A549 (cell line): ENCODE measurements at regions not wholly inside any gene's neighbourhood (a gene's known extent, or its start where the extent isn't known, plus 50 kb on each side); places are given as distances from the start of the nearest gene placed in this dataset.

Experiments
- ATAC-seq, 2 experiments: fragments of 200-7000 bp in 1 of 2; fragments of >200 bp in 1 of 2; cut with Nextera tagmentation in 1 of 2; cut with Tn5 transposase in 1 of 2; 3 replicates each; pipeline versions ENCODE4 v1.8.0 to v1.9.1; 2018 to 2020; ENCODE audit warnings: mild to moderate bottlenecking in 1 of 2, moderate library complexity in 1 of 2
- CTCF ChIA-PET: fragments of 300-600 bp; sonication (Branson Sonifier 250); formaldehyde crosslinking; extraction: SDS; loops from one replicate; lab custom pipeline; 2021; ENCODE audit warnings: antibody characterized with exemption, inconsistent platforms; lab: Yijun Ruan, JAX
- POLR2A ChIA-PET: fragments of 350-600 bp; formaldehyde crosslinking; extraction: SDS; loops from one replicate; lab custom pipeline; 2021; ENCODE audit warnings: antibody characterized with exemption, inconsistent platforms; lab: Yijun Ruan, JAX
- DNase-seq, 2 experiments: peaks; one replicate each; pipeline versions ENCODE4 v3.0.0 to v3.0.0-alpha.2; 2011 to 2016; ENCODE audit warnings: low read depth in 1 of 2, low spot score in 1 of 2
- FAIRE-seq: peaks from 2 replicates; lab custom pipeline; 2011; peaks lifted over from hg19 to GRCh38; lab: Jason Lieb, UNC
- H3K27ac ChIP-seq, 2 experiments: fragments of >200 bp; sonication (Bioruptor Twin); formaldehyde crosslinking; 3 replicates each; pipeline ENCODE4 v1.5.1; 2016 to 2017
- H3K4me1 ChIP-seq: fragments of >200 bp; sonication (Bioruptor Twin); formaldehyde crosslinking; 3 replicates; pipeline ENCODE4 v1.6.1; 2016
- H3K4me2 ChIP-seq: fragments of >200 bp; sonication (Bioruptor Twin); formaldehyde crosslinking; 3 replicates; pipeline ENCODE4 v1.6.1; 2016
- H3K4me3 ChIP-seq: fragments of >200 bp; sonication (Bioruptor Twin); formaldehyde crosslinking; 3 replicates; pipeline ENCODE4 v1.5.1; 2016
- H3K9me3 ChIP-seq: fragments of >200 bp; sonication (Bioruptor Twin); formaldehyde crosslinking; 3 replicates; pipeline ENCODE4 v1.6.1; 2016
- BHLHE40 ChIP-seq: IDR thresholded peaks from 2 replicates; pipeline ENCODE4 v1.6.1; 2012; ENCODE audit warnings: low read depth, low read length, inconsistent platforms
- CBX2 ChIP-seq: fragments of 200-600 bp; sonication (generic); IDR thresholded peaks from 2 replicates; pipeline ENCODE4 v1.6.1; 2016; ENCODE audit warnings: low read depth, mild to moderate bottlenecking, borderline replicate concordance
- CHD2 ChIP-seq: fragments of 150-350 bp; IDR thresholded peaks from 2 replicates; pipeline ENCODE4 v1.6.1; 2014; ENCODE audit warnings: low read length; ENCODE audit not compliant: partially characterized antibody
- FOSL2 ChIP-seq, 2 experiments: fragments of 450-650 bp in 1 of 2; fragments of >200 bp in 1 of 2; sonication (Bioruptor Twin) in 1 of 2; formaldehyde crosslinking; IDR thresholded peaks; 2 replicates each; pipeline versions ENCODE4 v1.5.0 to v1.6.1; 2016 to 2020; ENCODE audit warnings: mild to moderate bottlenecking in 1 of 2, moderate library complexity in 1 of 2
- FOXS1 ChIP-seq: fragments of 250-450 bp; sonication (Bioruptor Pico); IDR thresholded peaks from 2 replicates; pipeline ENCODE4 v1.5.0; 2020; ENCODE audit warnings: mild to moderate bottlenecking, moderate library complexity
- GATA3 ChIP-seq: IDR thresholded peaks from 2 replicates; pipeline ENCODE4 v1.6.1; 2012; ENCODE audit warnings: borderline replicate concordance
- HEYL ChIP-seq: fragments of 250-450 bp; sonication (Bioruptor Pico); IDR thresholded peaks from 2 replicates; pipeline ENCODE4 v1.8.0; 2021; ENCODE audit warnings: mild to moderate bottlenecking, moderate library complexity
- KDM1A ChIP-seq: fragments of 200-600 bp; sonication (generic); IDR thresholded peaks from 2 replicates; pipeline ENCODE4 v1.6.1; 2016; ENCODE audit warnings: low read depth, mild to moderate bottlenecking
- KDM5A ChIP-seq: fragments of 200-600 bp; sonication (generic); IDR thresholded peaks from 2 replicates; pipeline ENCODE4 v1.6.1; 2016; ENCODE audit warnings: antibody characterized with exemption, mild to moderate bottlenecking
- NFE2L2 ChIP-seq: fragments of 150-350 bp; conservative IDR thresholded peaks from 2 replicates; pipeline ENCODE4 v1.6.1; 2014; ENCODE audit warnings: low read length
- POLR2AphosphoS2 ChIP-seq: conservative IDR thresholded peaks from 2 replicates; pipeline ENCODE4 v1.6.1; 2012; ENCODE audit warnings: low read length, improper control_type of control experiment, inconsistent platforms
- RARB ChIP-seq: fragments of 250-450 bp; sonication (Bioruptor Pico); IDR thresholded peaks from 2 replicates; pipeline ENCODE4 v1.8.0; 2021; ENCODE audit warnings: mild to moderate bottlenecking, moderate library complexity
- TP53 ChIP-seq: fragments of 250-450 bp; sonication (Bioruptor Pico); IDR thresholded peaks from 2 replicates; pipeline ENCODE4 v1.5.0; 2021; ENCODE audit warnings: mild to moderate bottlenecking, moderate library complexity
- ZC3H11A ChIP-seq: fragments of 450-650 bp; IDR thresholded peaks from 2 replicates; pipeline ENCODE4 v1.6.1; 2014; ENCODE audit warnings: antibody characterized with exemption, mild to moderate bottlenecking
- ZNF302 ChIP-seq: fragments of 250-450 bp; sonication (Bioruptor Pico); IDR thresholded peaks from 2 replicates; pipeline ENCODE4 v1.9.0; 2021; ENCODE audit warnings: inconsistent platforms, mild to moderate bottlenecking, moderate library complexity
- WGBS: methylation state at CpG from one replicate; pipeline ENCODE4 v1.1.6; 2017; ENCODE audit errors: missing lambda C conversion rate; 5-methylcytosine and 5-hydroxymethylcytosine counted together
- TF ChIP-seq, protein P1 (sequence below): fragments of >200 bp; sonication (Bioruptor Twin); formaldehyde crosslinking; IDR thresholded peaks from 3 replicates; pipeline ENCODE4 v1.6.1; 2016
- TF ChIP-seq, protein P2 (sequence below): fragments of 250-450 bp; sonication (Bioruptor Pico); IDR thresholded peaks from 2 replicates; pipeline ENCODE4 v1.5.0; 2021; ENCODE audit warnings: mild to moderate bottlenecking, moderate library complexity, borderline replicate concordance
- TF ChIP-seq, protein P3 (sequence below): fragments of 200-600 bp; sonication (generic); IDR thresholded peaks from 2 replicates; pipeline ENCODE4 v1.6.1; 2016; ENCODE audit warnings: antibody characterized with exemption, mild to moderate bottlenecking, moderate library complexity
- TF ChIP-seq, protein P4 (sequence below): fragments of >200 bp; sonication (Bioruptor Twin); formaldehyde crosslinking; IDR thresholded peaks from 3 replicates; pipeline ENCODE4 v1.5.1; 2016

DNA sequence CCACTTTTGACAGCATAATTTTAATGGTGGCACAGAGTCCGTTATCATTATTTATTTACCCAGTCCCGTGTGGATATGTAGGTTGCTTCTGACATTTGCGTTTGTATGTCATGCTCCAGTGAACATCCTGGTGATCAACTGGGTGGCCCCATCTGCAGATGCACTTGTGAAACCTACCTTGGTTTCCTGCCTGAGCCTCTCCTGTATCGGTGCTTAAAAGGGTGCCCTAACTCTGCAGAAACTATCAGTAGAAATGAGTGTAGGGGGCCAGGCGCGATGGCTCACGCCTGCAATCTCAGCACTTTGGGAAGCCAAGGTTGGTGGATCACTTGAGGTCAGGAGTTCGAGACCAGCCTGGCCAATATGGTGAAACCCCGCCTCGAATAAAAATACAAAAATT, 92.1 kb upstream of the IER5L start (continued):
- TF ChIP-seq, protein P1, sequence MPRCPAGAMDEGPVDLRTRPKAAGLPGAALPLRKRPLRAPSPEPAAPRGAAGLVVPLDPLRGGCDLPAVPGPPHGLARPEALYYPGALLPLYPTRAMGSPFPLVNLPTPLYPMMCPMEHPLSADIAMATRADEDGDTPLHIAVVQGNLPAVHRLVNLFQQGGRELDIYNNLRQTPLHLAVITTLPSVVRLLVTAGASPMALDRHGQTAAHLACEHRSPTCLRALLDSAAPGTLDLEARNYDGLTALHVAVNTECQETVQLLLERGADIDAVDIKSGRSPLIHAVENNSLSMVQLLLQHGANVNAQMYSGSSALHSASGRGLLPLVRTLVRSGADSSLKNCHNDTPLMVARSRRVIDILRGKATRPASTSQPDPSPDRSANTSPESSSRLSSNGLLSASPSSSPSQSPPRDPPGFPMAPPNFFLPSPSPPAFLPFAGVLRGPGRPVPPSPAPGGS = no peak
- no peak for TF ChIP-seq NFE2L2

DNA sequence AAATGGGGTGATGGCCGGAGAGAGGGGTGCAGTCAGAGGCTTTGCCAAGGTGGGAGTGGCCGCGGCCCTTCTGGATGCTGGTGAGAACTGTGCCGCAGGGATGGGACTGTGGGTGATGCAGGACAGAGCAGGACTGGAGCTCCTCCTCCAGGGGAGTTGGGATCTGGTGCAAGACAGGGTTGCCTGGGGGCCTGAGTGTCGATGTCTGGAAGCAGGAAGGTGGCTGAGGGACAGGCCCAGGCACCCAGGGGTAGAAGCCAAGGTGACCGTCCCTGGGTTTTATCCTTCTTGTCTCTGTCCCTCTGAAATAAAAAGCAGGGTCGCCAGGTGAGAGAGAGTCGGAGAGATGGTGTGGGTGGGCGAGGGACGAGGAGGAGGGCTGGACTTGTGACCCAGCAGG, 89.1 kb upstream of the IER5L start:
- H3K4me1 ChIP-seq = no peaks in the 10 kb centered on the region
- FAIRE-seq = no peak
- no peaks in the 10 kb centered on the region for H3K9me3 ChIP-seq
- CTCF ChIA-PET = interaction anchor here (1.0 to 1.4 kb wide), 2 partner anchors 24 to 125 kb away, joined by 4 to 5 read pairs; no protein-coding TSS in a partner anchor
- H3K4me2 ChIP-seq = no peak overlapping the region
- POLR2A ChIA-PET = no interaction called here
- no peak overlapping the region for H3K27ac ChIP-seq
- no peak overlapping the region for H3K4me3 ChIP-seq
- no peak for DNase-seq
- ATAC-seq = 0 out of 6 replicates have a peak, but pooled peaks of 1 of the 2 experiments have one; percentile 28
- 83% methylated on average over 10 of the region's 10 CpGs for WGBS
- no peak for TF ChIP-seq ZNF302 (CRISPR knock-in tag)
- no peak for TF ChIP-seq CHD2
- TF ChIP-seq HEYL (CRISPR knock-in tag) = no peak
- TF ChIP-seq FOSL2 (IDR thresholded peaks at IDR 0.05) = no peak
- TF ChIP-seq FOSL2 (CRISPR knock-in tag; IDR thresholded peaks at IDR 0.05) = no peak
- TF ChIP-seq KDM1A = no peak
- TF ChIP-seq, protein P2, sequence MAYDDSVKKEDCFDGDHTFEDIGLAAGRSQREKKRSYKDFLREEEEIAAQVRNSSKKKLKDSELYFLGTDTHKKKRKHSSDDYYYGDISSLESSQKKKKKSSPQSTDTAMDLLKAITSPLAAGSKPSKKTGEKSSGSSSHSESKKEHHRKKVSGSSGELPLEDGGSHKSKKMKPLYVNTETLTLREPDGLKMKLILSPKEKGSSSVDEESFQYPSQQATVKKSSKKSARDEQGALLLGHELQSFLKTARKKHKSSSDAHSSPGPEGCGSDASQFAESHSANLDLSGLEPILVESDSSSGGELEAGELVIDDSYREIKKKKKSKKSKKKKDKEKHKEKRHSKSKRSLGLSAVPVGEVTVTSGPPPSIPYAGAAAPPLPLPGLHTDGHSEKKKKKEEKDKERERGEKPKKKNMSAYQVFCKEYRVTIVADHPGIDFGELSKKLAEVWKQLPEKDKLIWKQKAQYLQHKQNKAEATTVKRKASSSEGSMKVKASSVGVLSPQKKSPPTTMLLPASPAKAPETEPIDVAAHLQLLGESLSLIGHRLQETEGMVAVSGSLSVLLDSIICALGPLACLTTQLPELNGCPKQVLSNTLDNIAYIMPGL (CRISPR knock-in tag) = no peak
- TF ChIP-seq ZC3H11A = no peak
- TF ChIP-seq TP53 = no peak
- no peak for TF ChIP-seq BHLHE40
- no peak for TF ChIP-seq CBX2
- no peak for TF ChIP-seq GATA3
- no peak for TF ChIP-seq POLR2AphosphoS2
- no peak for TF ChIP-seq FOXS1
- TF ChIP-seq, protein P3, sequence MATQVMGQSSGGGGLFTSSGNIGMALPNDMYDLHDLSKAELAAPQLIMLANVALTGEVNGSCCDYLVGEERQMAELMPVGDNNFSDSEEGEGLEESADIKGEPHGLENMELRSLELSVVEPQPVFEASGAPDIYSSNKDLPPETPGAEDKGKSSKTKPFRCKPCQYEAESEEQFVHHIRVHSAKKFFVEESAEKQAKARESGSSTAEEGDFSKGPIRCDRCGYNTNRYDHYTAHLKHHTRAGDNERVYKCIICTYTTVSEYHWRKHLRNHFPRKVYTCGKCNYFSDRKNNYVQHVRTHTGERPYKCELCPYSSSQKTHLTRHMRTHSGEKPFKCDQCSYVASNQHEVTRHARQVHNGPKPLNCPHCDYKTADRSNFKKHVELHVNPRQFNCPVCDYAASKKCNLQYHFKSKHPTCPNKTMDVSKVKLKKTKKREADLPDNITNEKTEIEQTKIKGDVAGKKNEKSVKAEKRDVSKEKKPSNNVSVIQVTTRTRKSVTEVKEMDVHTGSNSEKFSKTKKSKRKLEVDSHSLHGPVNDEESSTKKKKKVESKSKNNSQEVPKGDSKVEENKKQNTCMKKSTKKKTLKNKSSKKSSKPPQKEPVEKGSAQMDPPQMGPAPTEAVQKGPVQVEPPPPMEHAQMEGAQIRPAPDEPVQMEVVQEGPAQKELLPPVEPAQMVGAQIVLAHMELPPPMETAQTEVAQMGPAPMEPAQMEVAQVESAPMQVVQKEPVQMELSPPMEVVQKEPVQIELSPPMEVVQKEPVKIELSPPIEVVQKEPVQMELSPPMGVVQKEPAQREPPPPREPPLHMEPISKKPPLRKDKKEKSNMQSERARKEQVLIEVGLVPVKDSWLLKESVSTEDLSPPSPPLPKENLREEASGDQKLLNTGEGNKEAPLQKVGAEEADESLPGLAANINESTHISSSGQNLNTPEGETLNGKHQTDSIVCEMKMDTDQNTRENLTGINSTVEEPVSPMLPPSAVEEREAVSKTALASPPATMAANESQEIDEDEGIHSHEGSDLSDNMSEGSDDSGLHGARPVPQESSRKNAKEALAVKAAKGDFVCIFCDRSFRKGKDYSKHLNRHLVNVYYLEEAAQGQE = no peak
- TF ChIP-seq, protein P4, sequence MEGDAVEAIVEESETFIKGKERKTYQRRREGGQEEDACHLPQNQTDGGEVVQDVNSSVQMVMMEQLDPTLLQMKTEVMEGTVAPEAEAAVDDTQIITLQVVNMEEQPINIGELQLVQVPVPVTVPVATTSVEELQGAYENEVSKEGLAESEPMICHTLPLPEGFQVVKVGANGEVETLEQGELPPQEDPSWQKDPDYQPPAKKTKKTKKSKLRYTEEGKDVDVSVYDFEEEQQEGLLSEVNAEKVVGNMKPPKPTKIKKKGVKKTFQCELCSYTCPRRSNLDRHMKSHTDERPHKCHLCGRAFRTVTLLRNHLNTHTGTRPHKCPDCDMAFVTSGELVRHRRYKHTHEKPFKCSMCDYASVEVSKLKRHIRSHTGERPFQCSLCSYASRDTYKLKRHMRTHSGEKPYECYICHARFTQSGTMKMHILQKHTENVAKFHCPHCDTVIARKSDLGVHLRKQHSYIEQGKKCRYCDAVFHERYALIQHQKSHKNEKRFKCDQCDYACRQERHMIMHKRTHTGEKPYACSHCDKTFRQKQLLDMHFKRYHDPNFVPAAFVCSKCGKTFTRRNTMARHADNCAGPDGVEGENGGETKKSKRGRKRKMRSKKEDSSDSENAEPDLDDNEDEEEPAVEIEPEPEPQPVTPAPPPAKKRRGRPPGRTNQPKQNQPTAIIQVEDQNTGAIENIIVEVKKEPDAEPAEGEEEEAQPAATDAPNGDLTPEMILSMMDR = no peak
- TF ChIP-seq RARB = no peak
- TF ChIP-seq KDM5A = no peak
- TF ChIP-seq, all 56 proteins: peak for 0
